ENCODE measurements at regions not wholly inside any gene's neighbourhood (a gene's known extent, or its start where the extent isn't known, plus 50 kb on each side); places are given as distances from the start of the nearest gene placed in this dataset.

- TF ChIP-seq USF1 (IDR thresholded peaks at IDR 0.05; ENCODE audit: borderline replicate concordance, low read depth) = no peak
Measured at GRCh38 chr2:107542314-107542740, 284.4 kb upstream of the RGPD4 start (continued).

- H3K27me3 ChIP-seq (ENCODE audit: insufficient read depth) = no peaks in the 10 kb centered on the region
- no peak overlapping the region for H3K27ac ChIP-seq (ENCODE audit: low read depth in 2 of 2, low read length in 1 of 2)
- no peaks in the 10 kb centered on the region for H3K9me2 ChIP-seq
- H3K4me1 ChIP-seq (ENCODE audit: control insufficient read depth in 1 of 2, insufficient read depth in 2 of 2, low read depth in 1 of 2, low read length in 1 of 2) = peaks cover 0 to 5% of the 10 kb centered on the region in 2 experiments; a peak in 1 of 4 replicates
- no peak for DNase-seq
- H3K79me2 ChIP-seq (ENCODE audit: insufficient read depth) = no peaks in the 10 kb centered on the region
- H3K36me3 ChIP-seq (replicated peaks in 1 of 2; ENCODE audit: control insufficient read depth in 1 of 2, insufficient read depth in 2 of 2, low read length in 1 of 2) = no peaks in the 10 kb centered on the region
- no peak overlapping the region for H3K9ac ChIP-seq
- no peak for TF ChIP-seq FOXM1 (IDR thresholded peaks at IDR 0.05; ENCODE audit: low read depth)
- no peak for TF ChIP-seq ELF1 (IDR thresholded peaks at IDR 0.05)
- no peak for TF ChIP-seq USF1 (IDR thresholded peaks at IDR 0.05; ENCODE audit: borderline replicate concordance, low read depth)
- CTCF ChIA-PET = no interaction called here
- no peaks in the 10 kb centered on the region for H3K9me3 ChIP-seq
- H3K4me3 ChIP-seq (ENCODE audit: low read depth in 2 of 2, low read length in 1 of 2) = no peak overlapping the region
- H3K4me2 ChIP-seq = no peak overlapping the region
- POLR2A ChIA-PET = no interaction called here
- no peak overlapping the region for H2AFZ ChIP-seq (ENCODE audit: low read depth)
- no peaks in the 10 kb centered on the region for H4K20me1 ChIP-seq (ENCODE audit: insufficient read depth)
- H3F3A ChIP-seq (replicated peaks; ENCODE audit: insufficient read depth) = no peaks in the 10 kb centered on the region
- 38% methylated on average over 3 of the region's 3 CpGs for WGBS (ENCODE audit: low lambda C conversion rate)
Measured at GRCh38 chr2:107543793-107544192, 282.9 kb upstream of the RGPD4 start.

GRCh38 chr2:107545066-107545465, 281.6 kb upstream of the RGPD4 start:
- Histone ChIP-seq H3K27me3 (ENCODE audit: insufficient read depth) (no peaks in the 10 kb centered on the region), H3F3A (replicated peaks; ENCODE audit: insufficient read depth) (no peaks in the 10 kb centered on the region), H3K4me3 (ENCODE audit: low read depth in 2 of 2, low read length in 1 of 2) (no peak overlapping the region), H4K20me1 (ENCODE audit: insufficient read depth) (no peaks in the 10 kb centered on the region), H3K4me1 (ENCODE audit: control insufficient read depth in 1 of 2, insufficient read depth in 2 of 2, low read depth in 1 of 2, low read length in 1 of 2) (peaks cover 0 to 5% of the 10 kb centered on the region in 2 experiments; a peak in 1 of 4 replicates), H3K27ac (ENCODE audit: low read depth in 2 of 2, low read length in 1 of 2) (no peak overlapping the region), H3K9me3 (no peaks in the 10 kb centered on the region), H3K9me2 (no peaks in the 10 kb centered on the region), H3K9ac (no peak overlapping the region), H3K79me2 (ENCODE audit: insufficient read depth) (no peaks in the 10 kb centered on the region), H2AFZ (ENCODE audit: low read depth) (no peak overlapping the region), H3K36me3 (replicated peaks in 1 of 2; ENCODE audit: control insufficient read depth in 1 of 2, insufficient read depth in 2 of 2, low read length in 1 of 2) (no peaks in the 10 kb centered on the region), H3K4me2 (no peak overlapping the region)
- CTCF ChIA-PET = no interaction called here
- DNase-seq = no peak
- POLR2A ChIA-PET = no interaction called here
- TF ChIP-seq GATA2 (CRISPR knock-in tag; IDR thresholded peaks at IDR 0.05) (no peak), REST (IDR thresholded peaks at IDR 0.05; ENCODE audit: low read depth, low read length) (no peak), SIN3A (IDR thresholded peaks at IDR 0.05; ENCODE audit: borderline replicate concordance, low read depth, low read length) (no peak), USF2 (IDR thresholded peaks at IDR 0.05; ENCODE audit: borderline replicate concordance, low read depth, low read length) (no peak), EZH2phosphoT487 (IDR thresholded peaks at IDR 0.05; ENCODE audit: borderline replicate concordance, low read depth) (no peak), GABPA (IDR thresholded peaks at IDR 0.05; ENCODE audit: low read depth) (no peak), TCF12 (IDR thresholded peaks at IDR 0.05) (no peak), CHD2 (IDR thresholded peaks at IDR 0.05; ENCODE audit: low read length, partially characterized antibody) (no peak)
- WGBS (ENCODE audit: low lambda C conversion rate) = 77% methylated on average over 11 of the region's 11 CpGs

Measured in SK-N-SH (cell line).